ENCODE measurements at regions not wholly inside any gene's neighbourhood (a gene's known extent, or its start where the extent isn't known, plus 50 kb on each side); places are given as distances from the start of the nearest gene placed in this dataset.

- TF ChIP-seq, protein P1, sequence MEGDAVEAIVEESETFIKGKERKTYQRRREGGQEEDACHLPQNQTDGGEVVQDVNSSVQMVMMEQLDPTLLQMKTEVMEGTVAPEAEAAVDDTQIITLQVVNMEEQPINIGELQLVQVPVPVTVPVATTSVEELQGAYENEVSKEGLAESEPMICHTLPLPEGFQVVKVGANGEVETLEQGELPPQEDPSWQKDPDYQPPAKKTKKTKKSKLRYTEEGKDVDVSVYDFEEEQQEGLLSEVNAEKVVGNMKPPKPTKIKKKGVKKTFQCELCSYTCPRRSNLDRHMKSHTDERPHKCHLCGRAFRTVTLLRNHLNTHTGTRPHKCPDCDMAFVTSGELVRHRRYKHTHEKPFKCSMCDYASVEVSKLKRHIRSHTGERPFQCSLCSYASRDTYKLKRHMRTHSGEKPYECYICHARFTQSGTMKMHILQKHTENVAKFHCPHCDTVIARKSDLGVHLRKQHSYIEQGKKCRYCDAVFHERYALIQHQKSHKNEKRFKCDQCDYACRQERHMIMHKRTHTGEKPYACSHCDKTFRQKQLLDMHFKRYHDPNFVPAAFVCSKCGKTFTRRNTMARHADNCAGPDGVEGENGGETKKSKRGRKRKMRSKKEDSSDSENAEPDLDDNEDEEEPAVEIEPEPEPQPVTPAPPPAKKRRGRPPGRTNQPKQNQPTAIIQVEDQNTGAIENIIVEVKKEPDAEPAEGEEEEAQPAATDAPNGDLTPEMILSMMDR (IDR thresholded peaks at IDR 0.05), result no peak
- TF ChIP-seq POLR2AphosphoS5 (IDR thresholded peaks at IDR 0.05), result no peak
- no peak for TF ChIP-seq POLR2A (IDR thresholded peaks at IDR 0.05)
- TF ChIP-seq EP300 (IDR thresholded peaks at IDR 0.05), result no peak
These were observed 90.5 kb upstream of the POU2AF2 start for GRCh38 chr11:111155021-111155420.

Measured in upper lobe of left lung (tissue), 4 donors.